ENCODE measurements at regions not wholly inside any gene's neighbourhood (a gene's known extent, or its start where the extent isn't known, plus 50 kb on each side); places are given as distances from the start of the nearest gene placed in this dataset.
"Not testable (repeated sequence)": the region's sequence is repeated elsewhere in the genome, so short reads cannot be mapped to it uniquely, and the experiment has no call there.

DNA sequence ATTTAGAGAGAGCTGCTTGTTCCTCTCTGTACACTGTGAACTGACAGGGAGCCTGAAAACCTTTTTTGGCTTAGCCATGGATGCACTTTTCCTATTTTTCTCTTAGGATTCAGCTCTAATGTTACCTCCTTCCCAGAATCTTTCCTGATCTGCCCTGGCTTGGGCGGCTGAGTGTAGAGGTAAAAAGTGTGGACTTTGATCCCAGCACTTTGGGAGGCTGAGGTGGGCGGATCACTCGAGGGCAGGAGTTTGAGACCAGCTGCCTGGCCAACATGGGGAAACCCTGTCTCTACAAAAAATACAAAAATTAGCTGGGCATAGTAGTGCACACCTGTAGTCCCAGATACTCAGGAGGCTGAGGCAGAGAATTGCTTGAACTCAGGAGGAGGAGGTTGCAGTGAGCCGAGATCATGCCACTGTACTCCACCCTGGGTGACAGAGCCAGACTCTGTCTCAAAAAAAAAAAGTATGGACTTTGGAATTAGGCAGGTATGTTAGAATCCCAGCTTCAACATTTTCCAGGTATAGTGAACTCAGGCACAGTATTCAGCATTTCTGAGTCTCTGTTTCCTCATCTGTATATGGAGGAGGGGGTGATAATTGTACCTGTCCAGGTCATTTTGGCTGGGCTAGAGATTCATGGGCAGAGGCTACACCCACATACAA, 212.5 kb upstream of the EEF2KMT start:
- DNase-seq = no peak

DNA sequence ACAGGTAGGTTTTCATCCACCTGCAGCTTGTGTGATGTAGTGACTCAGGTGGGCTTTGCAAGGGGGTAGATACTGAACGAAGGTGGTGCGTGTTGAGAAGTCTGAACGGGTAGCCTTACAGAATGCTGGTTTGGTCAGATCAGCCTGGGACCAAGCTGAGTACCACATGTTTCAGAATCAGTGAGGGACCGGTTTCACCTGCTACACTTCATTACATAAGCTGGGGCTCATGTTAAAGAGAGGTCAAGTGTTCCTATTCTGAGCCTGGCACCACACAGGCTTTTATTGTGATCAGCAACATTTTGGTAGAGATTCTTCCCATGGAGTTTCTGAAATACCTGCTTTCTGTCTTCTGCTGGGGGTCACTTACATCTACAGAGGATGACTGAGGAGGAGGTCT, 207.4 kb upstream of the EEF2KMT start:
- DNase-seq = no peak

DNA sequence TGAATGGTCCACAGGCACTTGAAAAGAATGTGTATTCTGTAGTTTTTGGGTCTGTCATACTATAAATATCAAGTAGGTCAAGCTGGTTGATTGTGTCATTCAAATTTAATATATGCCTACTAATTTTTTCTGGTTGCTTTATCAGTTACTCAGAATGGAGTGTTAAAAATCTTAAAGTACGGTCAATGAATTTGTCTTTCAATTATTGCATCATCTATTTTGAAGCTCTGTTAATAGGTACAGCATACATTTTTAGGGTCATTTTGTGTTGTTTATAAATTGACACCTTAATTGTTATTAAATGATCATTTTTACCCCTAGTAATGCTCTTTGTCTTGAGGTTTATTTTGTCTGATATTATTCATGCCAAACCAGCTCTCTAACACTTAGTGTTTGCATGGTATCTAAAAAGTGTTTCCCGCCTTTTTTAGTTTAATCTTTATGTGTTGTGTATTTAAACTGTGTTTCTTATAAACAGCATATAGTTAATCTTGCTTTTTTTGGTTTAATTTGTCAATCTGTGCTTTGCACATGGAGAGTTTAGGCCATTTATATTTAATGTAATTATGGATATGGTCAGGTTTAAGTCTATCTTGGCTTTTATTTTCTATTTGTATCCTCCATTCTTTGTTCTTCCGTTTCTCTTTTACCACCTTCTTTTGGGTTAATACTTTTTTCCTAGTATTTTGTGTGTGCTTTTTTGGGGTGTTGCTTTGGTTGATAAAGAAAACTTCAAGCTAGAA, 204.9 kb upstream of the EEF2KMT start:
- DNase-seq = no peak

DNA sequence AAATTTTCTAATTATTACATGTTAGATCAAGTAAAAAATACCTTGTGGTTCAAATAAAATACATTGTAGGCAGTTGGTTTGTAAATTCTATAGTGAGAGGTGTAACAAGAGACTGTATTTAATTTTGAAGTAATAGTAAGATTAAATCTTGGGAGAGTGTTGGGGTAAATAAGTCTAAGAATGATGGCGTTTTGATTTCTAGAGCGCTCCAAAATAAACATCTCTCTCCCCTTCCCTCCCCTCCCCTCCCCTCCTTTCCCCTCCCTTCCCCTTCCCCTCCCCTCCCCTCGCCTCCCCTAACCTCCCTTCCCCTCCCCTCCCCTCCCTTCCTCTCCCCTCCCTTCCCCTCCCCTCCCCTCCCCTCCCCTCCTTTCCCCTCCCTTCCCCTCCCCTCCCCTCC, 200.6 kb upstream of the EEF2KMT start:
- DNase-seq = no peak

DNA sequence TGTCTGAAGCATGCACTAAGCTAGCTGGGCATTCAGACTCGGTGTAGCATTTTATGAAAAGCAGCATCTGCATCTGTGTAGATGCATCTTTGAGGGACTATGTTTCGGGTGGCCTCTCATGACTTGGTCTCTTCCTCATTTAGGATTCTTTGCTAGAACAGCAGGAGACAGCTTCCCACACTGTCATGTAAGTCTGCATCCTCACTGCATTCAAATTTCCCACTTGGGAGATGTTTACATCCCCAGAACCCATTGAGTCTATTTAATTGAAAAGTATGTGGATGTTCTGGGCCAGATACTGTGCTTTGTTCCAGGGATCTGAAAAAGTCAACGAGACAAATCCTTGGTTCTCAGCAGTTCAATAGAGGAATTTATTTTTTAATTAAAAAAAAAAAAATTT, 198.6 kb upstream of the EEF2KMT start:
- no peak for DNase-seq

DNA sequence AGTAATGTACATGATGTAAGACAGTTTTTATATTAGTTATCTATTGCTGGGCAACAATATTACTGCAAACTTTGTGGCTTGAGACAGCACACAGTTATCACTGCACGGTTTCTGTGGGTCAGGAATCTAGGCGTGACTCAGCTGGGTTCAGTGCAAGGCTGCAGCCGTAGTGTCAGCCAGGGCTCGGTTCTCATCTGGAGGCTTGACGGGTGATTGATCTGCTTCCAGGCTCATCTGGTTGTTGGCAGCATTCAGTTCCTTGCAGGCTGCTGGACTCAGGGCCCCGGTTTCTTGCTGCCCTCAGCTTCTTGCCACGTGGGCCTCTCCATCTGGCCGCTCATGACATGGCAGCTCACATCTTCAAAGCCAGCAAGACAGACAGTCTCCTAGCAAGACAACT, 197.7 kb upstream of the EEF2KMT start:
- DNase-seq = not testable (repeated sequence)

DNA sequence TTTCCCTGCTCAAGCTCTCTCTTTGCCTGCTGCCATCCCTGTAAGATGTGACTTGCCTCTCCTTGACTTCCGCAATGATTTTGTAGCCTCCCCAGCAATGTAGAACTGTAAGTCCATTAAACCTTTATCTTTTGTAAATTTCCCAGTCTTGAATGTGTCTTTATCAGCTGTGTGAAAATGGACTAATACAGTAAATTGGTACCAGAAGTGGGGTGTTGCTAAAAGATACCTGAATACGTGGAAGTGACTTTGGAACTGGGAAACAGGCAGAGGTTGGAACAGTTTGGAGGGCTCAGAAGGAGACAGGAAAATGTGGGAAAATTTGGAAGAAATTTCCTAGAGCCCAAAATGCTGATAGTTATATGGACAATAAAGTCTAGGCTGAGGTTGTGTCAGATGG, 184.6 kb upstream of the EEF2KMT start:
- DNase-seq = not testable (repeated sequence)

DNA sequence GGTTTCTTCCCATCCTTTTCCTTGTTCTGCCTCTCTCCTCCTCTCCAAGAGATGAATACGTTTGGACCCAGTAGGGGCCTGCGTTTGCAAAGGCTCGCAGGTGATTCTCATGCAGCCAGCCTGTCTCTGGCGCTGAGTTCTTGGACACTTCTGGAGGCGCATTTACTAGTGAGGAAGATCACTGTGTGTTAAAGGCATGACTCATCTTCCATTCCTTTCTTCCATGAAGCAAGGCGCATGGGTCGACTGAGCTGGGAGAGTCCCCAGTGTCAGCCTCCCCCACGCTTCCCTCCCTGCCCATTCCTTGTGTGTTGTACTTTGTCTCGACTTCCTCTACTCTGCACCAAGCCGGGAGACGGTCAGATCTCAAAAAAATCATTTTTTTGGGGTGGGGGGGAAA, 159.9 kb upstream of the EEF2KMT start:
- no peak for DNase-seq

DNA sequence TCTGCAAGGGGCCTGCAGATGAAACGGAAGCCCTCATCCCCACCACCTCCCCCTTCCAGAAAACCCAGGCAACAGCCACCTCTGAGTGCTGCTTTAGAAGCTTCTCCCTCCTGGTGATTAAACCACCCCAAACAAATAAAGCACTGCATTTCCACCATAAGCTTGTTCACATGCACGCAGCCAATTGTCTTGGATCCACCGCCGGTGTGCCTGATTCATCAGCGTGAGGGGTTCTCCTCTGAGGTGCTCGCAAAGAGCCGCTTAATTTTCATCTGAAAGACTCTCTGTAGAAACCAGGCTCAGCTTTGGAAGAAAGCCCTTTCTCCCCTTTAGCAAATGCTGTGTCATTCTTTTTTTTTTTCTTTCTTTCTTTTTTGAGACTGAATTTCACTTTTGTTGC, 155.2 kb upstream of the EEF2KMT start:
- no peak for DNase-seq

DNA sequence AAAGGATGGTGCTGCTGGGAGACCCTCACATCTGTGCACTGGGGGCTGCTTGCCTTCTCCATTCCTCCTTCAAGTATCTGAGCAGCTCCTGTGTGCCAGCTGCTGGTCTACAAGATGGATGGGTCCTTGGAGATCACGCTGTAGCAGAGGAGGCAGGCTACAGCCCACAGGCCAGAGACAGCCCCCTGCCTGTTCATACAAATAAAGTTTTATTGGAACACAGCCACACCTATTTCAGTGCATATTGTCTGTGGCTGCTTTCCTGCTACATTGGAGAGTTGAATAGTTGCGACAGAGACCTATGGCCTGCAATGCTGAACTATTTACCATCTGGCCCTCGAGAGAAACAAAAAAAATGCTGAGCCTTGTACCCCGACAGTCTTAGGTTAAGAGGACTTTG, 149.8 kb upstream of the EEF2KMT start:
- not testable (repeated sequence) for DNase-seq

DNA sequence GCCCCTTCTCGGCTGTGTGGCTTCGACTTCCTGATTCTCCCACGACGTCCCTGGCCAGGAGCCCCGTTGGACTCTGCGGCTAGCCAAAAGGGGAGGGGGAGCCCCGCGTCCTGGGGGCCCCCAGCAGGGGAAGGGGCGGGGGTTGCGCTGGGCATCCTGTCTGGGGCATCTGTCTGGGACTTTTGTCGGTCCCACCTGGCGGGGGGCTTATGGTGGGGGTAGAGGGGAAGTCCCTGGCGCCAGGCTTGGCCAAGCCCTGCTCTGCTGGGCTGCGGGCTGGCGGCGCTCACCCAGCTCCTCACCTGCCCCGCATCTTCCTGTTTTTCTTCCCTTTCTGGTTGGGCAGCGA, 142.7 kb upstream of the EEF2KMT start:
- DNase-seq = not testable (repeated sequence)

DNA sequence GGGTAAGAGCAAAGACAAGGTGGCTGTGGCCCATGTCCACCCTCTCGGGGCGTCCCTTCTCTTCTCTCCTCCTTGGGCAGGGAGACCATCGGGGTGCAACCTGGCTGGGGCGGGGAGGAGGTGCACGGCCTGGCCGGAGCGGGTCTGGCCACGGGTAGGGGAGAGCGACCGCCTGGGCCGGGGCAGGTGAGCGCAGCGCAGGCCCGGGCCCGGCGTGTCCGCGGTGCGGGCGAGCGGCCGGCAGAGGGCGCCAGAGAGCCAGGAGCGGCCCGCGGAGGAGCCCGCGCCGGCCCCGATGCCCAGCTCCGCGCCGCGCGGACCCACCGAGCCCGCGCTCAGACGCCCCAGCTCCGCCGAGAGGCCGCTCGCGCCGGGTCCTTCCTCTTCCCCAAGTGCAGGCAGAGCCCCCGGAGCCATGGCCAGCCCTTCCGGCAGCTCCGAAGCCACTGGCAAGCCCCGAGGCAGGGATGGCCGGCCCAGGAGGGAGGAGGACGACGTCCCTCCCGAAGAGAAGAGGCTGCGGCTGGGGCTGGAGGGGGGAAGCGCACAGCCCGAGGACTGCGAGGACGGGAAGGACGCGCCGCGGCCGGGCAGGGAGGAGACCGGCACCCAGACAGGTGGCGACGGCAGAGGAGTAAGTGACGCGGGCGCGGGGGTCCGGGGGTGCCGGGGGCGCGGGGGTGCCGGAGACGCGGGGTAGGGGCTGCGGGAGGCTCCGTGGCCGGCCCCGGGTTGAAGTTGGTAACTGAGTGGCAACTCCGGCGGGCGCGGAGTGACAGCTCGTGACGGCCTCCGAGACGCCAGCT, 142.1 kb upstream of the EEF2KMT start:
- not testable (repeated sequence) for DNase-seq

DNA sequence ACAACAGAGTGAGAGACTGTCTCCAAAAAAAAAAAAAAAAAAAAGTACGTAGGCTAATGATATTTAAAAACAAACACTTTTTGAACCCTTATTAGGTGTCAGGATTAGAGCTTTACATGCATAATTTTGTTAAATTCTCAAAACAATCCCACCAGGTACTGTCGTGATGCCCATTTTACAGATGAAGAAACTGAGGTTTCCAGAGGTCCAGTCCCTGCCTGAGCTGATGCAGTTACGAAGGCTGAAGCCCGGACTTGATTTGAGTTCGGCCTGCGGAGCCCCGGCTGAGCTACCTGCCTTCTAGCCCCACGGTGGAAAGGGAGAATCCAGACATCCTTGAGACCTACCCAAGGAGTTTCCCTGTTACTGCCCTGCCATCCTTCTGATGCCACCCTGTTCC, 137.5 kb upstream of the EEF2KMT start:
- DNase-seq = no peak

DNA sequence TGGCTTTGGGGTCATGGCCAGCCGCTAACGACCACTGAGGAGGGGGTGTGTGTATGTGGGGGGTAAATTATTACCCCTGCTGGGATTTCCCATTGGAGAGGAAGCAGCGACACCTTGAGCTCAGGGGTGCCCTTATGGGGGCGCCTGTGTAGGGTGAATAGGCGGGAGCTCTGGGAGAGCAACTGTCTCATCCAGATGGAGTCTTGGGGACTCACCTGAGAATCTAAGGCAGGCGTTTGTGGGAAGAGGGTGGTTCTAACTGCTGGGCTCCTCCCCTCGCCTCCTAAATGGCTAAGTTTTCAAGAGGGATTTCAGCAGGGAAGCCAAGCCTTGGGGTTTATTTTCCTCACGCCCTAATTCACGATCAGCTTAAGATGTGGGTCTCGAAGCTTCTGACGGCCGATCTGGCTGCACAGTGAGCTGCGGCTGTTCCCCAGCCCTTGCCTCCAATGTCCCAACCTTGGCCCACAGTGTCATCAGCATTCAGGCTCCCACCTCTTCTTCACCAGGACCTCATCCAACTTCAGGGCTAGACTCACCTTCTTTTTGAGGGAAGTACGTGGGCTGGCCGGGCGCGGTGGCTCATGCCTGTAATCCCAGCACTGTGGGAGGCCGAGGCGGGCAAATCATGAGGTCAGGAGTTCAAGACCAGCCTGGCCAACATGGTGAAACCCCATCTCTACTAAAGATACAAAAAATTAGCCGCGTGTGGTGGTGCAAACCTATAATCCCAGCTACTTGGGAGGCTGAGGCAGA, 136.9 kb upstream of the EEF2KMT start:
- no peak for DNase-seq

DNA sequence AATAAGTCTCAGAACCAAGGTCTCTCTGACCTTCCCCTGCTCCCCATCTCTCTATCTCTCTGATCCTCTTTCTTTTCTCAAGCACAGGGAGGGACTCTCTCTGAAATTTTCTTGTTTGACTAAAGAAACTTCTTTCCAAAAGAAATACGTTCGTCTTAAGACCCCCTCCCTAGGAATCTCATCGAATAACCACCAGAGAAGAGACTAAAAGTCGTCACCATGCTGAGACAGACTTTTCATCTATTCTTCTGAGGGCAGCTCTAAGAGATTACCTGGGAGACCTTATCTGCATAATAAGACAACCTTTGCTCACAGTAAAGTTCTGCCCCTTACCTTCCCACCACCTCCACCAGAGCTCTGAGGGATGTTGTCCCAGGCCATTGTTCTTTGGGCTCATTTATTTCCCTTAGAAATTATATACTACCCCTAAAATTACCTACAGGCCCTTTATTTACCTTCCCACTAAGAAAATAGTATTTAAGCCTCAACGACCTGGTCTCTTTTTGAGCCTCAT, 133.7 kb upstream of the EEF2KMT start:
- DNase-seq = no peak

DNA sequence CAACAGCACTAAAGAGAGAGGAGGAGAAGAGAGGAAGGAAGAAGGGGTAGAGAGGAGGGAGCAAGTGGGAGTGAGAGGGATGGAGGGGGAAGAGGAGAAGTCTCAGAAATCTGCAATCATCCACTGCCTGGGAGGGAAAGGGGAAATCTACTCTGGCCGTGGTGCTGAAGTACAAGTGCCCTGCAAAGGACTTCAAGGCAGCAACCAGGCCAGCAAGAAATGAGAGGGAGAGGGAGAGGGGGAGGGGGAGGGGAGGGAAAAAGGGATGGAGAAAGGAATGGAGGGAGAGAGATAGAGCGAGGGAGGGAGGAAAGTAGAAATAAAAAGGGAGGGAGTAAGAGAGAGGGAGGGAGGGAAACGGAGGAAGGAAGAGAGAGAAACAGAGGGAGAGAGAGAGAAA, 130.8 kb upstream of the EEF2KMT start:
- no peak for DNase-seq

DNA sequence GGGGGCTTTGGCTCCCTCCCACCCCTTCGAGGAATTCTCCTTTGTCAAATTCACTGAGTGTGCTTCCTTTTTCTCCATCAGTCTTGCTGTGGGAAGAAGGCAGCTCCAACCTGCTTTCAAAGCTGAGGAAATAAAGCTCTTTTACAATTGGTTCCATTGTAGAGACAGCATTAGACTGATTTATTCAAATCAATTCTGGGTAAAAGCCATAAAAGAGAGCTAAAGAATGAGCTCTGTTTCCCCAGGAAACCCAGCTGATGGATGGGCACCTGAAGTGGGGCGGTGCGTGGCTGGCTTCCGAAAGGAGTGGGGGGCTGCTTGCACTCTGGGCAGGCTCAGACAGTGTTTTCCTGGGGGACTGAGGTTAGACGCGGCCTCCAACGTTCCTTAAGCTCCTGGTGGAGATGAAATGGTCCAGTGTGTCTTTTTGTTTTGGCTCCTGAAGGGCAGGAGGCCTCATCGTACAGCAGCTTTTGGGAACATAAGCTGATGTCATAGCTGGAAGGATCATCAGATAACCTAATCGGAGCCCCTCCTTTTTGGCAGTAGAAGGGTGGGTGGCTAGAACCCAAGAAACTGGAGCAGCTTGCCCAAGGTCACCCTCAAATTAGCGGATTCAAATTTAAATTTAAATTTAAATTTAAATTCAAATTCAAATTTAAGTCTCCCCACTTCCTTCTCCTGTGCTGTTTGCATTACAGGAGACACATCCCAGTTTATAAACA, 128.5 kb upstream of the EEF2KMT start:
- no peak for DNase-seq

DNA sequence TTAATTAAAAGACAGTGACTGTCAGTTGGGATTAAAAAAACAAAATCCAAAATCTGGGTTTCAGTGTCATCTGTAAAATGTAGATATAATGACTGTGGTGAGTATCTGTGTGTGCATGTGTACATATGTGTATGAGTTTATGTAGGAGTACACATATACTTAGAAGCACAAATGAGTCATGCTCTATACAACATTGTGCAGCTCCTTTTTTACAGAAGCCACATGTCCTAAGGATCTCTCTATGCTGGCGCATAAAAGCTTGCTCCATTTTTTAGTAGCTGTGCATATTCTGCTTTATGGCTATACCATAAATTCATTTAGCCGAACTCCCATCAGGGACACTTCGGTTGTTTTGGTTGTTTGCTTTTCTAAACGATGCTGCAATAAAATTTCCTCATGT, 125.2 kb upstream of the EEF2KMT start:
- DNase-seq = no peak

DNA sequence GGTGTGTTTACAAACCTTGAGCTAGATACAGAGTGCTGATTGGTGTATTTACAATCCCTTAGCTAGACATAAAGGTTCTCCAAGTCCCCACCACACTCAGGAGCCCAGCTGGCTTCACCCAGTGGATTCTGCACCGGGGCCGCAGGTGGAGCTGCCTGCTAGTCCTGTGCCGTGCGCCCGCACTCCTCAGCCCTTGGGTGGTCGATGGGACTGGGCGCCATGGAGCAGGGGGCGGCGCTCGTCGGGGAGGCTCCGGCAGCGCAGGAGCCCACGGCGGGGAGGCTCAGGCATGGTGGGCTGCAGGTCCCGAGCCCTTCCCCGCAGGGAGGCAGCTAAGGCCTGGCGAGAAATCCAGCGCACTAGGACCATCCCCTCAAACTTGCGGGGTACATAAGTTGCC, 124.2 kb upstream of the EEF2KMT start:
- not testable (repeated sequence) for DNase-seq

DNA sequence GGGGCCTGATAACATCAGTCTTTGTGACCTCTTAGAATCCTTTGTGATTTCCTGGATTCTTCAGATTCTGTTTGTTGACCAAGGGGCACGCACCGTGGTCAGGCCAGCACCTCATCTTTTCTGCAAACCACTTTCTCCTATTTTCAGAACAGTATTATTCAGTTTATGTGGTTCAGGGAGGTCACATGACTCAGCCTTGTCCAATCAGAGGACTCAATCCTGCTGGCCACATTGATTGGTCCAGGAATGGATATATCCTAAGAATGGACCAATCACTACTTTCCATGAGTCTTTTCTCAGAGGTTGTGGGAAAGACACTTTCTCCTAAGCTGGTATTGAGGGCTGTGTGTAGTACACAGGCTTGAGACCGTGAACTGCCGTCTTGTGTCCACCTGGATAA, 123.1 kb upstream of the EEF2KMT start:
- DNase-seq = no peak

DNA sequence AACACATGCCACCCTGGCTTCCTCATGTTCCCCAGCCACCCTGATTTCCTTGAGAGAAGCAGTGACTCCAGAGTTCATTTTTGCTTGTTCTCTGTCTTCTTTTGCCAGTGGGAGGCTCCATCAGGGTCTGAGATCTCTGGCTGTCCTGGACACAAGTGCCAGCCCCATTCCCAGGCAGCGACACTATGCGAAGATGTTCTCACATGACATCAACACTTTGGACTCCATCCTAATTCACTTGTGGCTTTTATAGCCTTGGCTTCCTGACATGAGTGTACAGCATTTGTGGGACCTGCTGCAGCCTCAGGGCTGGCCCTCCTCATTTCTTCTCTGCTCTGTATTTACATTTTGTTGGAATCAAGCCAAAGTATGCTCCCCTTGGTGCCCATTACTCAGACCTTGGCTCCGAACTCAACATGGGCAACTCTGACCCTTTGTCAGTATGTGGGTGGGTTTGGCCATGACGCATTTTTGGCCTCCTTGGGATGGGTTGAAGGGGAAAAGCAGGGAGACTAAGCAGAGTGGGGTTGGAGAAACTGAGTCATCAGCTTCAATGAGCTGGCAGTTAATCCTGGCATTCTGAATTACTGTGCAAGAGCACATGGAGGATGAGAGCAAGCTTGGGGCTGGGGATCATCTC, 119.0 kb upstream of the EEF2KMT start:
- no peak for DNase-seq

DNA sequence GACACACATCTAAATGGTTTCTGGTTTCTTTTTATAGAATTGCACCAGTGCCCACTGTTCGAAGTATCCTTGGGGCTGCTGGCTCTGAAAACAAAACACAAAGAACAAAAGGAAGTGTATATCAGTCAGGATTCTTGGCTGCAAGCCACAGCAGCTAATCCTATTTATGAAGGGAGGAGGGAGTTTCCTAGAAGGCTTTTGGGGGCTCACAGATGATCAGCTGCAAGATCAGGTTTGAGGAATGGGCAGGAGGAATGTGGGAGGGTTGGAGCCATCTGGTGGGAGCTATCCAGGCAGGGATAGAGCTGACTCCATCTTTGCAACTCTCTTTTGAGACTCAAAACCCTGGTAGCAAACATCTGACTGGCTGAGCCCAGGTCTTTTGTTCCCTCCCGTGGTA, 118.3 kb upstream of the EEF2KMT start:
- no peak for DNase-seq

Data from NCI-H2107 (cell line).